Endothelial cell of umbilical vein (primary cell): ENCODE measurements at regions not wholly inside any gene's neighbourhood (a gene's known extent, or its start where the extent isn't known, plus 50 kb on each side); places are given as distances from the start of the nearest gene placed in this dataset.

ENCODE experiments used
- BruUV-seq: library from RNA; stranded (reverse); fragments of 400-500 nt; replicated peaks from 2 replicates; lab custom pipeline; 2021; lab: Mats Ljungman, UMichigan
- CTCF ChIA-PET: fragments of 300-600, 350-600 bp; sonication (Branson Sonifier 250); formaldehyde crosslinking; loops from one replicate; lab custom pipeline; 2021; ENCODE audit warnings: antibody characterized with exemption, inconsistent platforms; lab: Charles Lee
- POLR2A ChIA-PET: fragments of 300-600, 350-600 bp; sonication (Branson Sonifier 250); formaldehyde crosslinking; loops from one replicate; lab custom pipeline; 2021; ENCODE audit warnings: antibody characterized with exemption, inconsistent platforms; lab: Charles Lee
- DNase-seq: peaks from one replicate; pipeline ENCODE4 v3.0.0-alpha.2; 2011; ENCODE audit warnings: low read depth, low spot score
- FAIRE-seq: peaks from 2 replicates; lab custom pipeline; 2011; peaks lifted over from hg19 to GRCh38; lab: Jason Lieb, UNC
- H2AFZ ChIP-seq: 2 replicates; pipeline ENCODE4 v1.6.0; 2012; ENCODE audit warnings: low read depth, low read length, control low read depth, inconsistent platforms
- H3K27ac ChIP-seq: 2 replicates; pipeline ENCODE4 v1.5.1; 2011; ENCODE audit warnings: low read depth, mild to moderate bottlenecking, control low read depth, low read length, moderate library complexity; ENCODE audit not compliant: insufficient read depth
- H3K27me3 ChIP-seq, 2 experiments: 2 replicates each; pipeline versions ENCODE4 v1.6.0 to v1.6.1; 2011; ENCODE audit warnings: low read length in 2 of 2, mixed read lengths in 1 of 2; ENCODE audit not compliant: control insufficient read depth in 2 of 2, insufficient read depth in 2 of 2
- H3K36me3 ChIP-seq, 2 experiments: 2 replicates in 1 of 2; 3 replicates in 1 of 2; pipeline ENCODE4 v1.5.1; 2011; ENCODE audit warnings: low read length in 2 of 2, mild to moderate bottlenecking in 1 of 2, moderate library complexity in 1 of 2; ENCODE audit not compliant: control insufficient read depth in 2 of 2, insufficient read depth in 2 of 2; ENCODE audit errors: extremely low read depth in 1 of 2
- H3K4me1 ChIP-seq: 3 replicates; pipeline ENCODE4 v1.5.1; 2011; ENCODE audit warnings: mild to moderate bottlenecking, low read length; ENCODE audit not compliant: control insufficient read depth, insufficient read depth; ENCODE audit errors: extremely low read depth
- H3K4me2 ChIP-seq: 2 replicates; pipeline ENCODE4 v1.6.1; 2011; ENCODE audit warnings: low read length, control low read depth, mixed read lengths; ENCODE audit not compliant: insufficient read depth
- H3K4me3 ChIP-seq, 3 experiments: fragments of 200-600 bp in 1 of 3; sonication (generic), shearing (Covaris generic) in 1 of 3; replicated peaks in 1 of 3; 2 replicates each; pipeline ENCODE4 v1.5.1; 2011 to 2016; ENCODE audit warnings: control low read depth in 3 of 3, low read length in 3 of 3, mild to moderate bottlenecking in 2 of 3, inconsistent platforms in 1 of 3, low read depth in 1 of 3, moderate library complexity in 1 of 3; ENCODE audit not compliant: insufficient read depth in 1 of 3
- H3K79me2 ChIP-seq: 2 replicates; pipeline ENCODE4 v1.6.0; 2012; ENCODE audit warnings: low read length, inconsistent platforms; ENCODE audit not compliant: control insufficient read depth, insufficient read depth
- H3K9ac ChIP-seq: replicated peaks from 2 replicates; pipeline ENCODE3; 2011; ENCODE audit warnings: low read length, control low read depth; ENCODE audit not compliant: insufficient read depth; ENCODE audit errors: extremely low read depth
- H3K9me1 ChIP-seq: replicated peaks from 3 replicates; pipeline ENCODE4 v1.6.0; 2011; ENCODE audit warnings: mild to moderate bottlenecking, low read length; ENCODE audit not compliant: control insufficient read depth, insufficient read depth; ENCODE audit errors: extremely low read depth
- H3K9me3 ChIP-seq: replicated peaks from 2 replicates; pipeline ENCODE4 v1.5.1; 2012; ENCODE audit warnings: low read length, inconsistent platforms; ENCODE audit not compliant: control insufficient read depth, insufficient read depth
- H4K20me1 ChIP-seq: replicated peaks from 2 replicates; pipeline ENCODE3; 2011; ENCODE audit warnings: mild to moderate bottlenecking, low read length; ENCODE audit not compliant: control insufficient read depth, insufficient read depth; ENCODE audit errors: extremely low read depth
- EZH2 ChIP-seq: IDR thresholded peaks from 2 replicates; pipeline ENCODE4 v1.6.1; 2012; ENCODE audit warnings: borderline replicate concordance, low read depth, mild to moderate bottlenecking, moderate library complexity, low read length, inconsistent platforms; ENCODE audit not compliant: severe bottlenecking
- FOS ChIP-seq: IDR thresholded peaks from 2 replicates; pipeline ENCODE4 v1.6.1; 2011; ENCODE audit warnings: mild to moderate bottlenecking, low read length, moderate library complexity, borderline replicate concordance; ENCODE audit not compliant: insufficient read depth
- GATA2 ChIP-seq: IDR thresholded peaks from 2 replicates; pipeline ENCODE4 v1.7.0; 2011; ENCODE audit warnings: low read depth, mild to moderate bottlenecking, moderate library complexity, mixed read lengths, low read length; ENCODE audit not compliant: insufficient read length, insufficient read depth
- JUN ChIP-seq: IDR thresholded peaks from 2 replicates; pipeline ENCODE4 v1.6.1; 2011; ENCODE audit warnings: borderline replicate concordance, low read depth; ENCODE audit not compliant: insufficient read length, insufficient read depth
- MYC ChIP-seq: IDR thresholded peaks from one replicate; pipeline ENCODE4 v1.6.1; 2011; ENCODE audit warnings: mild to moderate bottlenecking, low read depth, low read length
- POLR2A ChIP-seq: IDR thresholded peaks from 2 replicates; pipeline ENCODE4 v1.6.1; 2012; ENCODE audit warnings: low read depth, mild to moderate bottlenecking, control low read depth, low read length
- POLR2AphosphoS5 ChIP-seq: IDR thresholded peaks from 2 replicates; pipeline ENCODE4 v1.6.1; 2012; ENCODE audit warnings: low read depth, mild to moderate bottlenecking, control low read depth, low read length, moderate library complexity; ENCODE audit not compliant: insufficient read depth
- dilution Hi-C: fragments of 300-500 bp; cut with MboI; formaldehyde crosslinking; loops from one replicate; pipeline ENCODE4 v1.15.0; 2019; ENCODE audit warnings: low sequenced_read_pairs; ENCODE audit not compliant: extremely low pct_ligation_motif_present
- intact Hi-C: fragments of 100-400 bp; cut with micrococcal nuclease; formaldehyde crosslinking; loops from one replicate; pipeline ENCODE4 v1.10.0; 2022
- TF ChIP-seq, protein P1 (sequence below), 2 donors: IDR thresholded peaks; 1 replicate in 1 of 2; 2 replicates in 1 of 2; pipeline ENCODE4 v1.5.1; 2011; ENCODE audit warnings: low read length in 2 of 2, mild to moderate bottlenecking in 2 of 2, moderate library complexity in 2 of 2, control low read depth in 1 of 2, inconsistent platforms in 1 of 2, low read depth in 1 of 2; ENCODE audit not compliant: insufficient read depth in 1 of 2; ENCODE audit errors: extremely low read depth in 1 of 2
- TF ChIP-seq, protein P2 (sequence below): IDR thresholded peaks from 2 replicates; pipeline ENCODE4 v1.6.1; 2011; ENCODE audit not compliant: insufficient read depth, insufficient read length

DNA sequence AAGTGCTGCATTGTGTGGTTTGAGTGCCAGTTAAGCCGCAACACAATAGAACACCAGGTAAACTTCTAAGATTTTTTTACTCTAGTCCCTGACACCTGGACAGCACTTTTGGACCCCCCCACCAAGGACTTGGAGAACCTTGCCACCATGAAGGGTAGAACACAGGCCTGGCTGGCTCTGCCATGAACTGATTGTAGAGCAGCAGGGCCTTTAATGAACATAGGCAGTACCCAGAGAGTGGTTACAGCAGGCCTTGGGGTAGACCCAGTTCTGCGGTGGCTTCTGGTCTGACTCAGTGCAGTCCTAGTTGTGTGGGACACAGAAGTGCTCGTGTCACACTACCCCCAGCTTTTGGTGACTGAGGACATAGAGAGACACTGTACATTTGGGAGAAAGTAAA lies 648.3 kb downstream of the PCDH19 start:
- POLR2A ChIA-PET: no interaction called here
- H3K9me1 ChIP-seq: no peaks in the 10 kb centered on the region

DNA sequence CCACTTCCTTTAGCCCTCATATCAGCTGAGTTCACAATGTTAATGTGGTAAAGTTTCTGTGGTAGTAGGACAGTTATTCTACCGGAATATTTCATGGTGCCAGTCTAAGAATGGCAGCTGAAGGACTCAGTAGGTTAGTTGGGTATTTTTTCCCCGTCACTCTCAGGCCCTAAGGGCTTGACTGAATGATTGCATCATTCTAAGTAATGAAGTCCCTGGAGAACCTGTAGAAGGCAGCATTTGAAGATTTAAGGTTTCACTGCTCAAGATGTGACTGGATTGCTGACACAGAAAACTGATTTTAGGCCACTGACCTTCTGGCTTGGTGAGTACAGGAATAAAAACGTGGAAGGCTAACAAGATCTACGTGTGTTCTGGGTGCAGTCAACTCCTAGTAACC lies 657.3 kb downstream of the PCDH19 start:
- DNase-seq (no peak), FAIRE-seq (no peak)
- Histone ChIP-seq H3K4me3 (no peak overlapping the region), H3K4me1 (no peaks in the 10 kb centered on the region), H2AFZ (no peak overlapping the region), H3K9ac (no peak overlapping the region), H3K4me2 (no peak overlapping the region), H3K9me1 (no peaks in the 10 kb centered on the region), H3K27ac (no peak overlapping the region), H3K27me3 (no peaks in the 10 kb centered on the region), H3K79me2 (no peaks in the 10 kb centered on the region), H4K20me1 (no peaks in the 10 kb centered on the region), H3K9me3 (no peaks in the 10 kb centered on the region), H3K36me3 (no peaks in the 10 kb centered on the region)
- TF ChIP-seq, protein P1, sequence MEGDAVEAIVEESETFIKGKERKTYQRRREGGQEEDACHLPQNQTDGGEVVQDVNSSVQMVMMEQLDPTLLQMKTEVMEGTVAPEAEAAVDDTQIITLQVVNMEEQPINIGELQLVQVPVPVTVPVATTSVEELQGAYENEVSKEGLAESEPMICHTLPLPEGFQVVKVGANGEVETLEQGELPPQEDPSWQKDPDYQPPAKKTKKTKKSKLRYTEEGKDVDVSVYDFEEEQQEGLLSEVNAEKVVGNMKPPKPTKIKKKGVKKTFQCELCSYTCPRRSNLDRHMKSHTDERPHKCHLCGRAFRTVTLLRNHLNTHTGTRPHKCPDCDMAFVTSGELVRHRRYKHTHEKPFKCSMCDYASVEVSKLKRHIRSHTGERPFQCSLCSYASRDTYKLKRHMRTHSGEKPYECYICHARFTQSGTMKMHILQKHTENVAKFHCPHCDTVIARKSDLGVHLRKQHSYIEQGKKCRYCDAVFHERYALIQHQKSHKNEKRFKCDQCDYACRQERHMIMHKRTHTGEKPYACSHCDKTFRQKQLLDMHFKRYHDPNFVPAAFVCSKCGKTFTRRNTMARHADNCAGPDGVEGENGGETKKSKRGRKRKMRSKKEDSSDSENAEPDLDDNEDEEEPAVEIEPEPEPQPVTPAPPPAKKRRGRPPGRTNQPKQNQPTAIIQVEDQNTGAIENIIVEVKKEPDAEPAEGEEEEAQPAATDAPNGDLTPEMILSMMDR (IDR thresholded peaks at IDR 0.05; ENCODE audit: extremely low read depth in 1 of 2, insufficient read depth in 1 of 2, low read depth in 1 of 2, low read length in 2 of 2): no peak
- TF ChIP-seq GATA2 (no peak), EZH2 (no peak), JUN (no peak), POLR2A (no peak), POLR2AphosphoS5 (no peak), MYC (no peak), FOS (no peak)
- TF ChIP-seq, protein P2, sequence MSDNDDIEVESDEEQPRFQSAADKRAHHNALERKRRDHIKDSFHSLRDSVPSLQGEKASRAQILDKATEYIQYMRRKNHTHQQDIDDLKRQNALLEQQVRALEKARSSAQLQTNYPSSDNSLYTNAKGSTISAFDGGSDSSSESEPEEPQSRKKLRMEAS: no peak
- ChIA-PET POLR2A (no interaction called here), CTCF (no interaction called here)
- BruUV-seq: no TSS peak
- intact Hi-C loops: no loop called here
- dilution Hi-C loops: no loop called here

More for the DNA sequence above, 648.3 kb downstream of the PCDH19 start:
- Histone ChIP-seq H3K4me3 (no peak overlapping the region), H3K27ac (no peak overlapping the region), H3K79me2 (no peaks in the 10 kb centered on the region), H3K9me3 (no peaks in the 10 kb centered on the region), H3K9ac (no peak overlapping the region), H3K36me3 (no peaks in the 10 kb centered on the region), H3K4me2 (no peak overlapping the region), H2AFZ (no peak overlapping the region), H4K20me1 (no peaks in the 10 kb centered on the region), H3K27me3 (no peaks in the 10 kb centered on the region), H3K4me1 (no peaks in the 10 kb centered on the region)
- BruUV-seq: no TSS peak
- CTCF ChIA-PET: no interaction called here
- intact Hi-C loops (no loop called here), dilution Hi-C loops (no loop called here)
- TF ChIP-seq EZH2 (no peak), MYC (no peak), POLR2AphosphoS5 (no peak)
- no peak for DNase-seq
- FAIRE-seq: no peak
